ENCODE measurements at regions not wholly inside any gene's neighbourhood (a gene's known extent, or its start where the extent isn't known, plus 50 kb on each side); places are given as distances from the start of the nearest gene placed in this dataset.

DNA sequence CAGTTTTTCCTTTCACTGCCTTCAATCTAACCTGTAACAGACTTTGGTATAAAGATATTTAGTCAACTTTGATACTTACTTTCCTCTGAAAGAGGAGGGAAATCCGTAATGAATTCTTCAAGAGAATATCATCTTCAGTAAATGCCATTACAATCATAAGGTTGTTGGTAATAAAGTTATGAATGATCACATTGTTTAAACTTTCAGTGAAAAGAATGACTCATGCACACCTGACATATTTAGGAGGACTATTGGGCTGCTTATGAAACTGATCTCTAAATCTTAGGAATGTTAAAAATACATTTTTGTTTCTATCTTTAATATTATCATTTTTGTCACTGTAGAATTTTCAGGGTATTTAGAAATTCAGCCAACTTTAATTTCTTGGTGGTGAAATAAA is 474.7 kb downstream of the SLC16A7 start:
- Histone ChIP-seq H3K9me3 (ENCODE audit: low read length) (no peaks in the 10 kb centered on the region), H3K36me3 (ENCODE audit: insufficient read depth, low read length) (no peaks in the 10 kb centered on the region), H2AFZ (ENCODE audit: low read length) (no peak overlapping the region), H3K4me1 (ENCODE audit: insufficient read depth, low read length, poor library complexity, severe bottlenecking) (no peaks in the 10 kb centered on the region), H3K79me2 (ENCODE audit: insufficient read depth, low read depth, low read length) (no peaks in the 10 kb centered on the region), H4K20me1 (ENCODE audit: insufficient read depth, low read length) (no peaks in the 10 kb centered on the region), H3K4me2 (ENCODE audit: low read length) (no peak overlapping the region), H3K4me3 (ENCODE audit: low read depth, low read length, poor library complexity, severe bottlenecking) (no peak overlapping the region), H3K27ac (ENCODE audit: low read depth, low read length, poor library complexity, severe bottlenecking) (no peak overlapping the region), H3K9me2 (ENCODE audit: insufficient read depth, low read length) (no peaks in the 10 kb centered on the region)
- no TSS peak for BruUV-seq (replicated peaks)
- intact Hi-C loops (cut with micrococcal nuclease; ENCODE audit: unreplicated experiment) = no loop called here
- no peak for DNase-seq (ENCODE audit: low spot score)
- ChIA-PET CTCF (ENCODE audit: unreplicated experiment) (no interaction called here), POLR2A (no interaction called here)
- TF ChIP-seq, protein P1, sequence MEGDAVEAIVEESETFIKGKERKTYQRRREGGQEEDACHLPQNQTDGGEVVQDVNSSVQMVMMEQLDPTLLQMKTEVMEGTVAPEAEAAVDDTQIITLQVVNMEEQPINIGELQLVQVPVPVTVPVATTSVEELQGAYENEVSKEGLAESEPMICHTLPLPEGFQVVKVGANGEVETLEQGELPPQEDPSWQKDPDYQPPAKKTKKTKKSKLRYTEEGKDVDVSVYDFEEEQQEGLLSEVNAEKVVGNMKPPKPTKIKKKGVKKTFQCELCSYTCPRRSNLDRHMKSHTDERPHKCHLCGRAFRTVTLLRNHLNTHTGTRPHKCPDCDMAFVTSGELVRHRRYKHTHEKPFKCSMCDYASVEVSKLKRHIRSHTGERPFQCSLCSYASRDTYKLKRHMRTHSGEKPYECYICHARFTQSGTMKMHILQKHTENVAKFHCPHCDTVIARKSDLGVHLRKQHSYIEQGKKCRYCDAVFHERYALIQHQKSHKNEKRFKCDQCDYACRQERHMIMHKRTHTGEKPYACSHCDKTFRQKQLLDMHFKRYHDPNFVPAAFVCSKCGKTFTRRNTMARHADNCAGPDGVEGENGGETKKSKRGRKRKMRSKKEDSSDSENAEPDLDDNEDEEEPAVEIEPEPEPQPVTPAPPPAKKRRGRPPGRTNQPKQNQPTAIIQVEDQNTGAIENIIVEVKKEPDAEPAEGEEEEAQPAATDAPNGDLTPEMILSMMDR (conservative IDR thresholded peaks at IDR 0.05; ENCODE audit: low read length) = no peak
- no peak for TF ChIP-seq EZH2phosphoT487 (IDR thresholded peaks at IDR 0.05; ENCODE audit: borderline replicate concordance, low read depth, low read length)

DNA sequence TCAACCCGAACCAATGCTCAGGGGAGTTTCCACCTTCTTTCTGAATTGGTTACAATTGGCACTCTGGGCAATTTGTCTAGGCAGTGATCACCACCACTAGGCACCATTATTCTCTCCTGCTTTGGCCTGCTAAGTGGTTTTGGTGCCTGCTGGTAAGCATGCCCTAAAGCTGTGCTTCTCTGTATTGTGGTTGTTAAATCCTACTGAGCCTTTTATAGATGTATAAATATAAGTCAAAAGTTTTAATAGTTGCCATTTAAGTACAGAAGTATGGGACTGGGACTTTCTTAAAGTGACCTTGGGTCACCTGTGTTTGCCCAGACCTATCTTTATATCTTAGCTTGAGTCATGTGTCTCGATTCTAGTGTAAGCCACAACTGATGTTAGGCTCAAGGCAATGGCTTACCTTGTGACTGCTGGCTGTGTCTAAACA is 475.9 kb downstream of the SLC16A7 start:
- H4K20me1 ChIP-seq (ENCODE audit: insufficient read depth, low read length) = no peaks in the 10 kb centered on the region
- H3K4me3 ChIP-seq (ENCODE audit: low read depth, low read length, poor library complexity, severe bottlenecking) = no peak overlapping the region
- H2AFZ ChIP-seq (ENCODE audit: low read length) = no peak overlapping the region
- intact Hi-C loops (cut with micrococcal nuclease; ENCODE audit: unreplicated experiment) = no loop called here
- no TSS peak for BruUV-seq (replicated peaks)
- CTCF ChIA-PET (ENCODE audit: unreplicated experiment) = no interaction called here
- TF ChIP-seq EZH2phosphoT487 (IDR thresholded peaks at IDR 0.05; ENCODE audit: borderline replicate concordance, low read depth, low read length) = no peak
- TF ChIP-seq, protein P1 (conservative IDR thresholded peaks at IDR 0.05; ENCODE audit: low read length) = no peak
- H3K36me3 ChIP-seq (ENCODE audit: insufficient read depth, low read length) = no peaks in the 10 kb centered on the region
- no peak for DNase-seq (ENCODE audit: low spot score)
- H3K79me2 ChIP-seq (ENCODE audit: insufficient read depth, low read depth, low read length) = no peaks in the 10 kb centered on the region
- no peaks in the 10 kb centered on the region for H3K9me2 ChIP-seq (ENCODE audit: insufficient read depth, low read length)
- no peak overlapping the region for H3K27ac ChIP-seq (ENCODE audit: low read depth, low read length, poor library complexity, severe bottlenecking)
- no peak overlapping the region for H3K4me2 ChIP-seq (ENCODE audit: low read length)
- no peaks in the 10 kb centered on the region for H3K4me1 ChIP-seq (ENCODE audit: insufficient read depth, low read length, poor library complexity, severe bottlenecking)
- POLR2A ChIA-PET = no interaction called here
- no peaks in the 10 kb centered on the region for H3K9me3 ChIP-seq (ENCODE audit: low read length)

DNA sequence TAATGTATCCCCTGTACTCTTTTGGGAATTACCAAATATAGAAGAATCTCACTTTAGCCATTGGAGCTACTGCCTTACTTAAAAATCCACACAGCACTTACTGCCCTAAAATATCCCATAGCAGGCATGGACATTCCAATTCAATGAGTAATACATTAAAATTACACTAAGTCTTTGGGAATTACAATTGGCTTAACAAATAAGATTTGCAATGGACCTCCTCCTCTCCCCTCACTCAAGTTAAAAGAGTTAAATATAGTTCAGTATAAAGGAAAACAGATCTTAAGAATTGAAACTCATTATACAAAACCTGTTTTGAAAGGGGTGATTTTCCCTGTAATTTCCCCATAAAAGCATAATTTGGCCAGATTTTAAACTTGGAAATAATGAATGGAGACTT is 477.1 kb downstream of the SLC16A7 start:
- H3K4me1 ChIP-seq (ENCODE audit: insufficient read depth, low read length, poor library complexity, severe bottlenecking) = no peaks in the 10 kb centered on the region
- no peaks in the 10 kb centered on the region for H4K20me1 ChIP-seq (ENCODE audit: insufficient read depth, low read length)
- H3K79me2 ChIP-seq (ENCODE audit: insufficient read depth, low read depth, low read length) = no peaks in the 10 kb centered on the region
- DNase-seq (ENCODE audit: low spot score) = no peak
- no peak overlapping the region for H2AFZ ChIP-seq (ENCODE audit: low read length)
- BruUV-seq (replicated peaks) = no TSS peak
- ChIA-PET CTCF (ENCODE audit: unreplicated experiment) (no interaction called here), POLR2A (no interaction called here)
- no peaks in the 10 kb centered on the region for H3K36me3 ChIP-seq (ENCODE audit: insufficient read depth, low read length)
- H3K4me2 ChIP-seq (ENCODE audit: low read length) = no peak overlapping the region
- H3K4me3 ChIP-seq (ENCODE audit: low read depth, low read length, poor library complexity, severe bottlenecking) = no peak overlapping the region
- H3K9me2 ChIP-seq (ENCODE audit: insufficient read depth, low read length) = no peaks in the 10 kb centered on the region
- intact Hi-C loops (cut with micrococcal nuclease; ENCODE audit: unreplicated experiment) = no loop called here
- no peak overlapping the region for H3K27ac ChIP-seq (ENCODE audit: low read depth, low read length, poor library complexity, severe bottlenecking)
- TF ChIP-seq EZH2phosphoT487 (IDR thresholded peaks at IDR 0.05; ENCODE audit: borderline replicate concordance, low read depth, low read length) = no peak
- TF ChIP-seq, protein P1 (conservative IDR thresholded peaks at IDR 0.05; ENCODE audit: low read length) = no peak
- H3K9me3 ChIP-seq (ENCODE audit: low read length) = no peaks in the 10 kb centered on the region

Measured in OCI-LY7 (cell line).